T47D (cell line): ENCODE measurements at regions not wholly inside any gene's neighbourhood (a gene's known extent, or its start where the extent isn't known, plus 50 kb on each side); places are given as distances from the start of the nearest gene placed in this dataset.

ENCODE experiments used
- DNase-seq, 2 experiments: peaks; one replicate each; pipeline versions ENCODE4 v3.0.0 to v3.0.0-alpha.2; 2011 to 2012; ENCODE audit warnings: low read depth in 1 of 2, low spot score in 1 of 2
- JUND ChIP-seq: IDR thresholded peaks from 2 replicates; pipeline ENCODE4 v1.6.1; 2012; ENCODE audit warnings: low read depth
- in situ Hi-C: cut with HindIII; loops from 2 replicates; pipeline ENCODE4 v1.10.0; 2016; ENCODE audit warnings: low sequenced_read_pairs, low pct_unique_long_range_greater_than_20kb

DNA sequence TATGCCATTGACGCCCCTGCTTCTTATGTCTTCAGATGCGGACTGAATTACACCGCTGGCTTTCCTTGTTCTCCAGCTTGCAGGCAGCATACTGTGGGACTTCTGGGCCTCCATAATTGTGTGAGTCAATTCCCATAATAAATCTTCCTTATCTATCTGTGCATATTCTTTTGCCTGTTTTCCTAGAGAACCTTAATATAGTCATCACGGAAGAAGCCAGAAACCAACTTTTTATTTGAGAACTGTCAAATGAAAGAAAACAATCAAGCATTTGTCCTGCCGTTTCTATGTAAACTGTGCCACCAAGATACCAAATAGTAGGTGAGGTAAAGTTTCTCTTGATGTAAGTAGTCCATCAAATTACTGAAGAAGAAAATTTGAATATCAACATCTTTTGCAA, 51.8 kb upstream of the B3GALNT1 start:
- DNase-seq: no peak
- TF ChIP-seq JUND: no peak
- in situ Hi-C loops: no loop called here

DNA sequence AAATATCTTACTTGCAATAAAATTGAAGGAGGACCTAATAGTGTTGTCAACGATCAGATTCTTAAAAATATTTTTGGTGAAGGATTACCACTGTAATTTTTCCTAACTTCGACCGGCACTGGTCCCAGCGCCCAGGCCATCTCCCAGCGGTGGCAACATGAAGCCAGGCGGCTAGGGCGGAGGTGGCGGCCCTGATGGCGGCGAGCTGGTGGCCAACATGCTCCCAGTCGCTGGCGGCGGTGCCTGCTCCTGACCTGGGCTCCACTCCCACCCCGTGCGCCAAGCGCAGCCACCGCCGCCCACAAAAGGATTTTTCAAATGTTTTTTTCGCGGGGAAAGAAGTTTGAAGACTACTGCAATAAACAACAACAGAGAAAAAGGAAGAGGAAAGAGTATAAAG, 56.5 kb upstream of the B3GALNT1 start:
- no peak for DNase-seq
- in situ Hi-C loops: no loop called here
- TF ChIP-seq JUND: no peak

DNA sequence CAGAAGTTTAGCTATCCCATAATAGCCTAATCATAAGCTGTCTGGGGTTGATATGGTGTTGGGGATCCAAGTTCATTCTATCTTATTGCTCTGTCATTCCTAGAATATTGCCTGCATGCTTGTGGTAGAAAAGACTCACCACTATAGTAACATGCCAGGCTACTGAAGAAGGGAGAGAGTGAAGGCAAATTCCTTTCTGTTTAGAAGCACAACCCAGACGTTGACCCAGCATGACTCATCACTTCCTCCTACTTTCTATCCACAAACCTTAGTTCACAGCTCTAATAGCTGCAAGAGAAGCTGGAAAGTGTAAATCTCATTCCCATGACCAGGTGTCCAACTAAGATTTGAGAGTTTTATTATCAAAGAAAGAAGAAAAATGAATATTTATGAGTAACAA, 57.8 kb upstream of the NMD3 start:
- TF ChIP-seq JUND: no peak
- peak in 1 of 2 experiments; percentile 60 for DNase-seq
- in situ Hi-C loops: no loop called here

DNA sequence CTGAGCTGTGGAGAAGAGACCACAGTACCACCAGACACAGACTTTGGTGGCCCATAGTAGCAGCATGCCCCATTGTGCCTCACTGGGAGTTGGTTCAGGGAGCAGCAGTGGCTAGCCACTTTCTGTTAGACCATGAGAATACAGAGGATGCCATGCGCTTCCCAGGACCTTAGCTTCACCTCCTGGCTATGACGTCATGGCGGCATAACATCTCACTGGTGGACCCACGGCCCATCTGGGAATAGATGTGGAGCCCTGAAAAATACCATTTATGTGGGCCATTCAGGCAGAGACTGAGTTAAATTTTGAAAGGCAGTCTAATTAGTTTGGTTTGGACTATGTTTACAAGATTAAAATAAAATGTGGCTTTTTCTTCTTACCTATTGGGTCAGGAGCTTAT, 55.1 kb upstream of the NMD3 start:
- DNase-seq: no peak
- in situ Hi-C loops: no loop called here
- no peak for TF ChIP-seq JUND

DNA sequence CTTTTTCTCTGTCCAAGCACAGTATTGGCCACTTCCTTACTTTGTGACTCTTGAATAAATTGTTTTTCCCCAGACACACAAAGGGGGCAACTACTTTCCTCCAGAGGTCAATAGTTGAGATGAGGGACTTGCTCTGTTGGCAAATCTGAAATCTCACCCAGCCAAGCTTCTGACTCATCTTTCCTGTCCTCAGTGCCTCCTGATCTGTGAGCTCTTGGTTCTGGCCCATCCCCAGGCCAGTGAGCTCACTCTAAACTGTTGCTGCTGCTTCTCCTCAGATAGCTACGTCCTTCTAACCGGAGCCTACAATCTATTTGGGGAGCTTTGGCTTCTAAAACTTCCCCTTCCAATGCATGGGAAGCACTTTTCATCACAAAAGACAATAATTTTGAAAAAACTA, 50.0 kb upstream of the NMD3 start:
- DNase-seq: no peak
- no peak for TF ChIP-seq JUND
- in situ Hi-C loops: no loop called here
